ENCODE measurements at regions not wholly inside any gene's neighbourhood (a gene's known extent, or its start where the extent isn't known, plus 50 kb on each side); places are given as distances from the start of the nearest gene placed in this dataset.
"Not testable (repeated sequence)": the region's sequence is repeated elsewhere in the genome, so short reads cannot be mapped to it uniquely, and the experiment has no call there.

GRCh38 chr10:62699148-62699547 lies 105.4 kb upstream of the ADO start:
- DNase-seq (ENCODE audit: low read depth, low spot score), result no peak

GRCh38 chr10:62704121-62704520 lies 100.4 kb upstream of the ADO start:
- DNase-seq (ENCODE audit: low read depth, low spot score), result not testable (repeated sequence)

DNA sequence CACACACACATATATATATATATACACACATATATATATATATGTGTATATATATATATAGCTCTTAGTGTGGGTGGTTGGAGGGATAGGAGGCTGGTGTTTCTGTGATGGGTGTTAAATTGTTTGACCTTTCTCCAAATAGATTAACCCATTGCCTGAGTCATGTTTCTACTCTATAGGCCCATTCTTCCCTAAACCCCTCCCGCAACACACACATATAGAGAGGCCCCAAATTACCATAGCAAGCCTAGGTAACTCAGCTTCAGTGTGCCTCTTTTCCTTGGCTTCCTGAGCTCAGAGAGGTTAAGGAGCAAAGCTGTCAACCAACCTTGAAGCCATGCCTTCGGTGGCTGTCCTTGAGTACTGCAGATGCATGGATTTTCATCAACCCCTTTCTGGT lies 98.7 kb upstream of the ADO start:
- DNase-seq (ENCODE audit: low read depth, low spot score), result no peak

DNA sequence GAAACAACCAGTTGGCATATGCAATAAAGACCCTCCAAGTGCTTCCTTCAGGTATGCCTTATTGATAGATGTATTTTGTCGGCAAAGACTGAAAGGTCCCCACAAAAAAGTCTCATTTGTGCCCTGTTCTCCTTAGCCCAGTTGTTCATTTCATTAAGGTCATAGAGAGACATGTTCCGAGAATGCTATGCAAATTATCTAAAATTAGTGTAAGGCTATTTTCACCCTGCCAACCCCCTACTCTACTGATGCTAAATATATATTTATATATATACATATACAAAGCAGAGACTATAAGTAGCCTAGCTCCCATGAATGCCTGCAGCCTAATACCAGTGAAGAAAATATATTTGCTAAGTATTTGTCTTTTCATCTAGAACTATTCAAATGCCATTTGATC lies 96.7 kb upstream of the ADO start:
- no peak for DNase-seq (ENCODE audit: low read depth, low spot score)

- DNase-seq (ENCODE audit: low read depth, low spot score), result no peak
These were observed 96.0 kb upstream of the ADO start for GRCh38 chr10:62708569-62708968.

DNA sequence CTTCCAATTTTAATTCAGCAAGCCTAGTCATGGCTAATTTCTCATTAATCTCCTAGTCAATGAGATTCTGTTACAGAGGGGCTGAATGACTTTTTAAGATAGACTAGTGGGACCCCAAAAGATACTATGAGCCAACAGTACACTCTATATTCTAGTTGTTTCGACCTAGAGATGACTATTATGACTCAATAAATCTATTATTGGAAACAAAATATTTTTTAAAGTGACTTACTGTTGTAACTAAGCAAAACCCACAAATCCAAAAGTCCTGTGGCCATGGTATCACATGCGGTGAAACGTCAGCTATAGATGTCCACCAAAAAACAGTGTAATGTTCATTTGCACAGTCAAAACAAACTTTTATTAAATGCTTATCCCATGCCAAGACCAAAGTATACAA lies 95.3 kb upstream of the ADO start:
- DNase-seq (ENCODE audit: low read depth, low spot score), result no peak

GRCh38 chr10:62710182-62710581 lies 94.3 kb upstream of the ADO start:
- DNase-seq (ENCODE audit: low read depth, low spot score), result no peak

- no peak for DNase-seq (ENCODE audit: low read depth, low spot score)
These were observed 89.1 kb upstream of the ADO start for GRCh38 chr10:62715383-62715782.

DNA sequence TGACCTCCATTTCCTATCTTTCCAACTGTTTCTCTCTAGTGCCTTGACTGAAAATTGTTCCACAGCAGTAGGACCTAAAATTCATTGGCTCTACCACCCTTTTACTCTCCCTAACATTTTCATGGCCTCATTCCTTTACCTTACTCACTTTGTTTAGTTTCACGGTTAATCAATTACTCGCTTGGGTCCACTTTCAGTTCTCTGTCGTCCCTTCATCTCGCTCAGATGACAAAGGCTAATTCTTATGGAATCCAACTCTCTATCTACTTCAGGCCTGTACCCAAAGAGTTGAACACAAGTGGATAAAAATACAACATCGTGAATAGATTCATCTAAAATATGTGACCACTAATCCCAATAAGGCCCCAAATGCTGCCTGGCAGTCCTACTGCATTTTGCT lies 85.9 kb upstream of the ADO start:
- no peak for DNase-seq (ENCODE audit: low read depth, low spot score)

DNA sequence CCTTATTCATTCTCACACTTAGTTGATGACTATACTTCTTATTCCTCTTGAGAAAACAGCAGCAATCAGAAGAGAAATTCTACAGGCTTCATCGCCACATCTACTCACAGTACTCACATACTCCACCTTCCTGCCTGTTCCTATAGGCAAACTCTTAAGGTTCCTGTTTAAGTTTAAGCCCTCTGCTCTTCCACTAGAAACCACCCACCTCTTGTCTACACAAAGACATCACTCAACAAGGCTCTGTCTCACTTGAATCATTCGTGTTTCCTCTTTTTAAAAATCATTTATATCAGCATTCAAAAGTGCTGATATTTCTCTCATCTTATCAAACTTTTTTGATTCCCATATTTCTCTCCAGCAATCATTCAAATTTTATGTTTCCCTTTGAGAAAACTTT lies 85.5 kb upstream of the ADO start:
- no peak for DNase-seq (ENCODE audit: low read depth, low spot score)

- no peak for DNase-seq (ENCODE audit: low read depth, low spot score)
These were observed 82.8 kb upstream of the ADO start for GRCh38 chr10:62721687-62722086.

- DNase-seq (ENCODE audit: low read depth, low spot score), result no peak
These were observed 81.1 kb upstream of the ADO start for GRCh38 chr10:62723375-62723774.

DNA sequence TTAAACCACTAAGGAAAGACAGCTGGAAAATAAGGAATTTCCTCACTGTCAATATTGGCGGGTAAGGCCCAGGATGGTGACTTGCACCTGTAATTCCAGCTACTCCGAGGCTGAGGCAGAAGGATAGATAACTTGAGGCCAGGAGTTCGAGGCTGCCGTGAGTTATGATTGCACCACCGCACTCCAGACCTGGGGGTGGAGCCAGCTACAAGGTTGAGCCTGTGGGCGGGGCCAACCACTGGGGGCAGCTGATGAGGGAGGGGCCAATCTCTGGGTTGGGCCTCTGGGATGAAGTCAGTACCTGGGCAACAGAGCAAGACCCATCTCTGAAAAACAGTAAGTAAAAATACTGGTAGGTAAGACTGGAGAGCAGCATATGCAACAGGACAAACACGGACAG lies 80.1 kb upstream of the ADO start:
- no peak for DNase-seq (ENCODE audit: low read depth, low spot score)

DNA sequence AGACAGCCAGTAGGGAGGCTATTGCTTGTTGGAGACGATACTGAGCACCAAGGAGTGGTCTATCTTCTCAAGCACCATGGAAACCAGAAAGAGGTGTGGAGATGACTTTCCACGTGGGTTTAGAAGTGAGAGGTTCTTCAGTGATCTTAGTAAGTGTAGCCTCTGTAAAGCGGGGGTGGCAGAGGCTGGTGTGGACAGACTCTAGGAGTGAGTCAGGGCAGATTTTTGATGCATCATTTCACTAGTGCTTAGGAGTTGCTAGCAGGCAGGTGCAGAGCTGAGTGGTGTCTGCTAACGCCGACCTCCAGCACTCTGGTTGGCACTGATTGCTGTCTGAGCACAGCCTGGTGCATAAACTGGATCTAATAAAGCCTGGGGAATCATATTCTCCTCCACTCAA lies 78.4 kb upstream of the ADO start:
- DNase-seq (ENCODE audit: low read depth, low spot score), result no peak

DNA sequence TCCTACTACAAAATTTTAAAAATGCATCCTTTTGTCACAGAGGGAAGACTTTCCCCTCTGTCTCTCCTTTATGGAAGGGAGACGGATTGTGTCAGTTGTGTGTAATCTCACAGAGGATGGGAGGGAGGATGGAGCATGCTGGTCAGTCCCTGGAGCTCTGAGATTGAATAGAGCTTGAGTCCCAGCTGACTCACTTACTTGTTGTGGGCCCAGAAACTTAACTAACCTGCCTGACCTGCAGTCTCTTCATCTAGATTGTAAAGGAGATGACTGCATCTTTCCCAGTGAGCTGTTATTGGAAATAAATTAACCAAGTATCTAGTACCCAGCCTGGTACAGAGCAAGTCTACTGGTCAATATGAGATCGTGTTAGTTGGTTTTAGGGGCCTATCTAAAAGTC lies 77.9 kb upstream of the ADO start:
- DNase-seq (ENCODE audit: low read depth, low spot score), result no peak

GRCh38 chr10:62727934-62728333 lies 76.6 kb upstream of the ADO start:
- DNase-seq (ENCODE audit: low read depth, low spot score), result no peak

DNA sequence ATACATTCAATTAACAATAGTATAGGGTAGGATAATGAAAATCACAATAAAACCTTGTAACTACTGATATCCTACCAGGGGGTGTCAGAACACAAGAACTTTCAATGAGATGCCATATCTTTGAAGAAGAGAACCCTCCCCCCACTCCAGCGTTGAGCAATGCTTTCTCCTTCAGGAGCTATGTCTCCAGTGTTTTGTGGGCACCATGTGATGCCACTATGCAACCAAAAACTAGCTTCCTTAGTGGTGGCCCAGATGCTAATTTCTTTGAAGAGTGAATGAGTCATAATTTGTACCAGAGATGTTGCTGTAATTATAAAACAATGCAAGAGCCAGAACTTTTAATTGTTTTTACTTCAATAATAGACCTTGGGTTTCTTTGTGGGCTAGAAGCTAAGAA lies 76.0 kb upstream of the ADO start:
- no peak for DNase-seq (ENCODE audit: low read depth, low spot score)

GRCh38 chr10:62732841-62733653 lies 71.5 kb upstream of the ADO start:
- no peak for DNase-seq (ENCODE audit: low read depth, low spot score)

GRCh38 chr10:62733654-62734293 lies 70.7 kb upstream of the ADO start:
- no peak for DNase-seq (ENCODE audit: low read depth, low spot score)

- DNase-seq (ENCODE audit: low read depth, low spot score), result no peak
These were observed 69.6 kb upstream of the ADO start for GRCh38 chr10:62734781-62735463.

DNA sequence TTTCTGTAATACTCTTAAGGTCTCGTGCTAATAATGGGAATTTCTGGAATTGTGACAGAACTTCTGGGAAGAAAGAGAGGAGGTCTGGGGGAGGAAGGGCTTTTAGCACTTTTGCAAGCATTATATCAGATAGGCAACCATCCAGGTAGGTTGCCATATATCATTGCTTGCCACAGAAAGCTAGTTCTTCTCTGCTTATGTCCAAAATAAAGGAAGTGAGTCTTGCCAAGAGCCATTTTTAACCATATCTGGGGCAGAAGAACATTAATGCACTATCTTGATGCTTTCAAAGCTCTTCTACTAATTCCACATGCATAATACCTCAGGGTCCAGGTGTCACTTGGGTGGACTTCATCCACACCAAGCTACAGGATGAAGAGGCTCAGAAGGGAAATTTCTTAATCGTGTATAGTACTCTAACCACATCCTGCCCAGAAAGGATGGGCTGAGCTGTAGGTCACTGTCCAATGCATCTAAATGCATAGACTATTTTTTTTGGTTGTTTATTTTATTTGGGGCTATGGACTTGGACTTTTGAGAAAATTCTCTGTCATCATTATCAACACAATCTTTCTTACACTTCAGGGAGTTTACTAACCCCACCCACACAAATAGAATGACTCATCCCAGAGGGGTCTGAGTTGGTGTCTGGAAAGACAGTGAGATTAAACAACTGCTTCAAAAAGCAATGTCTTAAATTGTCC lies 68.9 kb upstream of the ADO start:
- no peak for DNase-seq (ENCODE audit: low read depth, low spot score)

DNA sequence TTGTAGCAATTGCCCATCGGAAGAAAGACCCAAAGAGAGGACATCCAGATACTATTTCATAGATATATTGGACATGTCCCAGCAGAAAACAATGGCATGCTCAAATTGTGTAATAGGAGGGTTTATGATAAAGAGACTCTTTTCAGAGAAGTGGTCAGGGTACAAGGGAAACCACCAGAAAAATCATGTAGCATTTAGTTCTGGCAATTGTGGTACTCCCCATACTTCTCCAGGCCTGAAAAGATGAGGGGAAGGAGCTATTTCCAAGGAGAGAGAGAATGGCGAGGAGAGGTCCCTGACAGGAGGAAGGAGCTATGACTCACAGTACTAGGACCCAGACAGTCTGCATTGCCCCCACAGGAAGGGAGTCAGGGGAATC lies 68.4 kb upstream of the ADO start:
- no peak for DNase-seq (ENCODE audit: low read depth, low spot score)
